CD4-positive, alpha-beta T cell (primary cell): ENCODE measurements at regions not wholly inside any gene's neighbourhood (a gene's known extent, or its start where the extent isn't known, plus 50 kb on each side); places are given as distances from the start of the nearest gene placed in this dataset.

Source experiments
- ATAC-seq: fragments of 200-7000 bp; cut with Tn5 transposase; one replicate; pipeline ENCODE4 v1.10.0; 2022; ENCODE audit warnings: mild to moderate bottlenecking; ENCODE audit not compliant: poor library complexity
- CTCF ChIA-PET: fragments of 350-600 bp; sonication (Branson Sonifier 250); formaldehyde crosslinking; loops from one replicate; lab custom pipeline; 2021; ENCODE audit warnings: antibody characterized with exemption, inconsistent platforms; lab: Charles Lee
- POLR2A ChIA-PET: fragments of 350-600 bp; sonication (Branson Sonifier 250); formaldehyde crosslinking; loops from one replicate; lab custom pipeline; 2021; ENCODE audit warnings: antibody characterized with exemption, inconsistent platforms; lab: Charles Lee
- DNase-seq, 14 experiments: peaks; one replicate each; pipeline ENCODE4 v3.0.0-alpha.2; 2013 to 2020; ENCODE audit warnings: mixed read lengths in 2 of 14
- H3K27ac ChIP-seq, 2 donors: one replicate each; pipeline versions ENCODE4 v1.5.1 to v1.7.0; 2013; ENCODE audit warnings: low read length in 2 of 2, low read depth in 1 of 2, mild to moderate bottlenecking in 1 of 2
- H3K27me3 ChIP-seq, 2 experiments: 1 replicate in 1 of 2; 2 replicates in 1 of 2; pipeline versions ENCODE4 v1.6.1 to v1.7.0; 2013; ENCODE audit warnings: low read length in 2 of 2, control low read depth in 1 of 2, mild to moderate bottlenecking in 1 of 2, moderate library complexity in 1 of 2; ENCODE audit not compliant: insufficient read depth in 2 of 2, control insufficient read depth in 1 of 2
- H3K36me3 ChIP-seq: one replicate; pipeline ENCODE4 v1.6.1; 2013; ENCODE audit warnings: low read length, control low read depth; ENCODE audit not compliant: insufficient read depth
- H3K4me1 ChIP-seq: one replicate; pipeline ENCODE4 v1.6.1; 2013; ENCODE audit warnings: low read length, control low read depth; ENCODE audit not compliant: insufficient read depth
- H3K4me3 ChIP-seq: one replicate; pipeline ENCODE4 v1.5.1; 2013; ENCODE audit warnings: mild to moderate bottlenecking, low read length, moderate library complexity
- H3K9me3 ChIP-seq, 2 experiments: 1 replicate in 1 of 2; 2 replicates in 1 of 2; pipeline versions ENCODE4 v1.6.1 to v1.7.0; 2013; ENCODE audit warnings: low read length in 2 of 2, mild to moderate bottlenecking in 2 of 2, control low read depth in 1 of 2, moderate library complexity in 1 of 2; ENCODE audit not compliant: control insufficient read depth in 1 of 2, insufficient read depth in 1 of 2
- H3K27ac Mint-ChIP-seq: one replicate; pipeline ENCODE4 v1.8.0; 2020; ENCODE audit warnings: mixed read lengths
- H3K27me3 Mint-ChIP-seq: one replicate; pipeline ENCODE4 v1.8.0; 2021; ENCODE audit warnings: mixed read lengths
- H3K36me3 Mint-ChIP-seq: one replicate; pipeline ENCODE4 v1.8.0; 2021; ENCODE audit warnings: low read depth, mixed read lengths
- H3K4me1 Mint-ChIP-seq: one replicate; pipeline ENCODE4 v1.8.0; 2021; ENCODE audit warnings: low read depth, mixed read lengths
- H3K4me3 Mint-ChIP-seq: one replicate; pipeline ENCODE4 v1.8.0; 2020; ENCODE audit warnings: mild to moderate bottlenecking, mixed read lengths
- H3K9me3 Mint-ChIP-seq: one replicate; pipeline ENCODE4 v1.8.0; 2020; ENCODE audit warnings: mixed read lengths
- intact Hi-C, 2 experiments: fragments of 100-400 bp; cut with DNase I in 1 of 2; cut with micrococcal nuclease in 1 of 2; formaldehyde crosslinking; loops; one replicate each; pipeline versions ENCODE4 v1.15.1 to v1.9.0; 2023 to 2025; cut with DNase I, micrococcal nuclease
- TF ChIP-seq, protein P1 (sequence below): fragments of 200-600 bp; IDR thresholded peaks from one replicate; pipeline ENCODE4 v1.8.0; 2022; ENCODE audit warnings: antibody characterized with exemption, mild to moderate bottlenecking

DNA sequence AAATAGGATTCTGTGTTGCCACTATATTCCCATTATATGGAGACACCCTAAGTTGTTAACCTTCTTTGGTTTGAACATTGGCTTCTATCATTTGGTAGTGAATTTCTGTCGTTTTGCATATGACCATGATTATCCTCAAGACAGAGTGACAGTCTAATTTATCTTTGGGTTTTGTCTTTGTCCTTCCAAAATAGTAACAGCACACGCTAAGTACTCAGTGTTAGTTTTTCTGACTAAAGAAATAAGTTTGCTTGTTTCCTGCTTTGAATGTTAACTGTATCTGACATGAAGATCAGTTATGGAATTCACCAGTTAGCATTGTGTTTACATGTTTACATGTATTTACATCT is 352.5 kb upstream of the GRM7 start:
- no peaks in the 10 kb centered on the region for H3K27me3 Mint-ChIP-seq
- Histone ChIP-seq H3K9me3 (peaks cover 0 to 9% of the 10 kb centered on the region in 2 experiments), H3K36me3 (no peaks in the 10 kb centered on the region), H3K4me1 (no peaks in the 10 kb centered on the region), H3K4me3 (no peak overlapping the region), H3K27ac (no peak overlapping the region), H3K27me3 (no peaks in the 10 kb centered on the region)
- no peak overlapping the region for H3K27ac Mint-ChIP-seq
- intact Hi-C loops: no loop called here
- H3K4me1 Mint-ChIP-seq: no peaks in the 10 kb centered on the region
- TF ChIP-seq, protein P1, sequence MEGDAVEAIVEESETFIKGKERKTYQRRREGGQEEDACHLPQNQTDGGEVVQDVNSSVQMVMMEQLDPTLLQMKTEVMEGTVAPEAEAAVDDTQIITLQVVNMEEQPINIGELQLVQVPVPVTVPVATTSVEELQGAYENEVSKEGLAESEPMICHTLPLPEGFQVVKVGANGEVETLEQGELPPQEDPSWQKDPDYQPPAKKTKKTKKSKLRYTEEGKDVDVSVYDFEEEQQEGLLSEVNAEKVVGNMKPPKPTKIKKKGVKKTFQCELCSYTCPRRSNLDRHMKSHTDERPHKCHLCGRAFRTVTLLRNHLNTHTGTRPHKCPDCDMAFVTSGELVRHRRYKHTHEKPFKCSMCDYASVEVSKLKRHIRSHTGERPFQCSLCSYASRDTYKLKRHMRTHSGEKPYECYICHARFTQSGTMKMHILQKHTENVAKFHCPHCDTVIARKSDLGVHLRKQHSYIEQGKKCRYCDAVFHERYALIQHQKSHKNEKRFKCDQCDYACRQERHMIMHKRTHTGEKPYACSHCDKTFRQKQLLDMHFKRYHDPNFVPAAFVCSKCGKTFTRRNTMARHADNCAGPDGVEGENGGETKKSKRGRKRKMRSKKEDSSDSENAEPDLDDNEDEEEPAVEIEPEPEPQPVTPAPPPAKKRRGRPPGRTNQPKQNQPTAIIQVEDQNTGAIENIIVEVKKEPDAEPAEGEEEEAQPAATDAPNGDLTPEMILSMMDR: no peak
- no peak overlapping the region for H3K4me3 Mint-ChIP-seq
- ATAC-seq (no peak), DNase-seq (no peak)
- ChIA-PET POLR2A (no interaction called here), CTCF (no interaction called here)
- no peaks in the 10 kb centered on the region for H3K36me3 Mint-ChIP-seq
- peaks cover 13% of the 10 kb centered on the region for H3K9me3 Mint-ChIP-seq

DNA sequence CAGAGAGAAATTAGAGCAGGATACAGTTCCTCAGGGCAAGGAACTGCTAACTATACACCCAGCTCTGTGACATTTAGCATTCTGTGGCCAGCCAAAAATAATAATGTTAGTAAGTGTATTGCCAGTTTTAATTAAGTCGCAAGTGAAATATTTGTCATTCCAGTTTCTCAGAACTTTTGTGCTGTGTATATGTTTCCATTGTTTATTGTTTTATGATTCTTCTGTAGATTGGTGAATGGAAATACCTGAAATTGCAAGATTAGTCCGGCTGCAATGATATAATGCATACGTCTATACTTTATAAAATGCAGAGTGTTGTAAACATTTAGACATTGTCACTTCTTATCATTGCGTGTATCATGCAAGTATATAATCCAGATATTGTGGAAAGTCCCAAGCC is 351.3 kb upstream of the GRM7 start:
- Mint-ChIP-seq H3K27ac (no peak overlapping the region), H3K4me3 (no peak overlapping the region), H3K9me3 (peaks cover 11% of the 10 kb centered on the region), H3K27me3 (no peaks in the 10 kb centered on the region), H3K4me1 (no peaks in the 10 kb centered on the region), H3K36me3 (no peaks in the 10 kb centered on the region)
- ChIA-PET POLR2A (no interaction called here), CTCF (no interaction called here)
- intact Hi-C loops: no loop called here
- Histone ChIP-seq H3K4me1 (no peaks in the 10 kb centered on the region), H3K4me3 (no peak overlapping the region), H3K27me3 (no peaks in the 10 kb centered on the region), H3K9me3 (peaks cover 0 to 5% of the 10 kb centered on the region in 2 experiments), H3K27ac (no peak overlapping the region), H3K36me3 (no peaks in the 10 kb centered on the region)
- ATAC-seq (no peak), DNase-seq (no peak)
- TF ChIP-seq, protein P1: no peak

DNA sequence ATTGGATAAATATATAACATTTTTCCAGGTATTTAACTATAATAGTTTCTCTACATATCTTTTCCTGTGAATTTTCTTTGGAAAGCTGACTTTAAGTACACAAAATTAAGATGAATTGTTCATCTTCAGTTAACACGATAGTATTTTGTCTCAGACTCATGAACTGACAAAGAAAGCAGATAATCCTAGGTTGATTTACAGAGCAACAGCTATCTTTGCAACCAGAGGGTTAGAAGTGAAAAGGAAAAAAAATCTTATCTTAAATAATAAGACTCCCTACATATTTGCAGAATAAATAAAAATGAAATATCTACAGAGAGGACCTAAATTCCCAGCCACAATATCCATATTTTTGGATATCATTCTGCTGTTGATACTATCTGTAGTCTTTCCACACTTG is 350.2 kb upstream of the GRM7 start:
- no peak for ATAC-seq
- intact Hi-C loops: no loop called here
- TF ChIP-seq, protein P1: no peak
- Histone ChIP-seq H3K27me3 (no peaks in the 10 kb centered on the region), H3K27ac (no peak overlapping the region), H3K9me3 (peaks cover 0 to 9% of the 10 kb centered on the region in 2 experiments), H3K4me3 (no peak overlapping the region), H3K4me1 (no peaks in the 10 kb centered on the region), H3K36me3 (no peaks in the 10 kb centered on the region)
- no peaks in the 10 kb centered on the region for H3K27me3 Mint-ChIP-seq
- H3K27ac Mint-ChIP-seq: no peak overlapping the region
- DNase-seq: no peak
- ChIA-PET POLR2A (no interaction called here), CTCF (no interaction called here)
- H3K4me3 Mint-ChIP-seq: no peak overlapping the region
- peaks cover 10% of the 10 kb centered on the region for H3K9me3 Mint-ChIP-seq
- H3K4me1 Mint-ChIP-seq: no peaks in the 10 kb centered on the region
- H3K36me3 Mint-ChIP-seq: no peaks in the 10 kb centered on the region
